K562 (cell line): ENCODE measurements at regions not wholly inside any gene's neighbourhood (a gene's known extent, or its start where the extent isn't known, plus 50 kb on each side); places are given as distances from the start of the nearest gene placed in this dataset.
"Not testable (repeated sequence)": the region's sequence is repeated elsewhere in the genome, so short reads cannot be mapped to it uniquely, and the experiment has no call there.

Experiments used
- ATF2 ChIP-seq: sonication (generic); formaldehyde crosslinking; IDR thresholded peaks from 2 replicates; pipeline ENCODE4 v1.8.1; 2022; ENCODE audit warnings: missing genetic modification reagents
- GABPA ChIP-seq: fragments of 200-800 bp; sonication (Bioruptor generic); conservative IDR thresholded peaks from 2 replicates; pipeline ENCODE4 v1.6.1; 2016; ENCODE audit warnings: low read depth, missing genetic modification characterization, missing compliant biosample characterization

- TF ChIP-seq GABPA (tag); ATF2: not testable (repeated sequence)
Measured at GRCh38 chrX:2149055-2149454, 351.7 kb downstream of the DHRSX start.
